Lung (tissue), 11 donors: ENCODE measurements at regions not wholly inside any gene's neighbourhood (a gene's known extent, or its start where the extent isn't known, plus 50 kb on each side); places are given as distances from the start of the nearest gene placed in this dataset.
"Not testable (repeated sequence)": the region's sequence is repeated elsewhere in the genome, so short reads cannot be mapped to it uniquely, and the experiment has no call there.

Source experiments
- ATAC-seq: fragments of 200-7000 bp; cut with Tn5 transposase; one replicate; pipeline ENCODE4 v1.9.1; 2020; ENCODE audit warnings: moderate number of reproducible peaks; ENCODE audit not compliant: insufficient read depth, low FRiP score
- DNase-seq, 3 donors: peaks; one replicate each; pipeline ENCODE4 v3.0.0-alpha.2; 2013 to 2017
- H3K27ac ChIP-seq, 2 donors: one replicate each; pipeline ENCODE4 v1.5.1; 2013; ENCODE audit warnings: mild to moderate bottlenecking in 2 of 2, moderate library complexity in 2 of 2, control low read depth in 1 of 2, inconsistent platforms in 1 of 2, low read depth in 1 of 2, low read length in 1 of 2
- H3K27me3 ChIP-seq, 3 donors: one replicate each; pipeline ENCODE4 v1.5.1; 2013; ENCODE audit warnings: low read length in 2 of 3; ENCODE audit not compliant: control insufficient read depth in 3 of 3, insufficient read depth in 3 of 3
- H3K36me3 ChIP-seq, 4 donors: one replicate each; pipeline ENCODE4 v1.5.1; 2013; ENCODE audit warnings: low read length in 4 of 4, mild to moderate bottlenecking in 1 of 4, moderate library complexity in 1 of 4; ENCODE audit not compliant: control insufficient read depth in 4 of 4, insufficient read depth in 4 of 4
- H3K4me1 ChIP-seq, 5 donors: one replicate each; pipeline ENCODE4 v1.5.1; 2013; ENCODE audit warnings: low read length in 5 of 5, mild to moderate bottlenecking in 2 of 5, moderate library complexity in 1 of 5; ENCODE audit not compliant: control insufficient read depth in 5 of 5, insufficient read depth in 5 of 5
- H3K4me3 ChIP-seq: one replicate; pipeline ENCODE4 v1.5.1; 2013; ENCODE audit warnings: mild to moderate bottlenecking, control low read depth, moderate library complexity
- H3K9ac ChIP-seq, 2 donors: one replicate each; pipeline ENCODE4 v1.5.1; 2013; ENCODE audit warnings: low read length in 2 of 2, control low read depth in 1 of 2; ENCODE audit not compliant: insufficient read depth in 1 of 2
- H3K9me3 ChIP-seq, 4 donors: one replicate each; pipeline ENCODE4 v1.5.1; 2013; ENCODE audit warnings: low read length in 3 of 4, mild to moderate bottlenecking in 1 of 4, moderate library complexity in 1 of 4; ENCODE audit not compliant: control insufficient read depth in 4 of 4, insufficient read depth in 3 of 4
- WGBS, 2 donors: extraction: QIAGEN DNeasy Blood & Tissue Kit; methylation state at CpG; one replicate each; pipeline ENCODE4 v1.1.7; 2013; 5-methylcytosine and 5-hydroxymethylcytosine counted together
- TF ChIP-seq, protein P1 (sequence below): IDR thresholded peaks from 2 replicates; pipeline ENCODE4 v1.5.1; 2012; ENCODE audit warnings: mild to moderate bottlenecking; ENCODE audit errors: control extremely low read depth, extremely low read depth
- donor health status: control.
- donor health status: control.
- donor health status: Bipolar disorder and iron deficiency.
- donor health status: healthy.
- donor health status: DM: yes; HTN: yes; CAD: no.

DNA sequence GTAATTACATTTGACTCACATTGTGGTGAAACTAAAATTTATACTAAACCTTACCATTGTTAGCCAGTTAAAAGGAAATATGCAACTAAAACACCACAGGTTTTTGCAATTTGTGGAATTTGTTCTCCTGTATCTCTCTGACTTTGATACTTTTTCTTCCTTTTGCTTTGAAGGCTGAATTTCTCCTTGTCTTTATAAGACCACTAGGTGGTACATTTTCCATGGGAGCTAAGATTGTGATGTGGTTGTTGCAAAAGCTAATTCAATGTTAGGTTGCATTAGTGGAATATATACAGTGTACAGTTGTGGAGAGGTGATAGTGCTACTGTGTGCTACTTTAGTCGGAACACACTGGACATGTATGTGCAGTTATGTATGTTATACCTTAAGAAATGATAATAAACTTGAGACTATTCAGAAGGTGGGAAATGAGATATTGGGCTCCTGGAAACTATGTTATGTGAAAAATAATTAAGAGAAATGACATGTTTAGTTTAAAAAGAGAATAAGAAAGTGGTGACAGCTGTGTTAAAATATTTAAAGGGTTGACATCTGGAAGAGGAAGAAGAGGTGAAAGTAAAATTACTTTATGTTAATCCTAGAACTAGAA, 70.3 kb downstream of the ARL9 start:
- TF ChIP-seq, protein P1, sequence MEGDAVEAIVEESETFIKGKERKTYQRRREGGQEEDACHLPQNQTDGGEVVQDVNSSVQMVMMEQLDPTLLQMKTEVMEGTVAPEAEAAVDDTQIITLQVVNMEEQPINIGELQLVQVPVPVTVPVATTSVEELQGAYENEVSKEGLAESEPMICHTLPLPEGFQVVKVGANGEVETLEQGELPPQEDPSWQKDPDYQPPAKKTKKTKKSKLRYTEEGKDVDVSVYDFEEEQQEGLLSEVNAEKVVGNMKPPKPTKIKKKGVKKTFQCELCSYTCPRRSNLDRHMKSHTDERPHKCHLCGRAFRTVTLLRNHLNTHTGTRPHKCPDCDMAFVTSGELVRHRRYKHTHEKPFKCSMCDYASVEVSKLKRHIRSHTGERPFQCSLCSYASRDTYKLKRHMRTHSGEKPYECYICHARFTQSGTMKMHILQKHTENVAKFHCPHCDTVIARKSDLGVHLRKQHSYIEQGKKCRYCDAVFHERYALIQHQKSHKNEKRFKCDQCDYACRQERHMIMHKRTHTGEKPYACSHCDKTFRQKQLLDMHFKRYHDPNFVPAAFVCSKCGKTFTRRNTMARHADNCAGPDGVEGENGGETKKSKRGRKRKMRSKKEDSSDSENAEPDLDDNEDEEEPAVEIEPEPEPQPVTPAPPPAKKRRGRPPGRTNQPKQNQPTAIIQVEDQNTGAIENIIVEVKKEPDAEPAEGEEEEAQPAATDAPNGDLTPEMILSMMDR: peak; percentile 22
- WGBS, 2 donors: 26 to 35% methylated on average over 1 of the region's 1 CpG
- no peak overlapping the region for H3K9ac ChIP-seq
- H3K27ac ChIP-seq: no peak overlapping the region
- no peak for ATAC-seq
- no peaks in the 10 kb centered on the region for H3K27me3 ChIP-seq
- DNase-seq: peak in 2 of 3 donors; percentile 52 to 65
- H3K4me3 ChIP-seq: no peak overlapping the region
- no peaks in the 10 kb centered on the region for H3K36me3 ChIP-seq
- no peaks in the 10 kb centered on the region for H3K9me3 ChIP-seq
- no peaks in the 10 kb centered on the region for H3K4me1 ChIP-seq

DNA sequence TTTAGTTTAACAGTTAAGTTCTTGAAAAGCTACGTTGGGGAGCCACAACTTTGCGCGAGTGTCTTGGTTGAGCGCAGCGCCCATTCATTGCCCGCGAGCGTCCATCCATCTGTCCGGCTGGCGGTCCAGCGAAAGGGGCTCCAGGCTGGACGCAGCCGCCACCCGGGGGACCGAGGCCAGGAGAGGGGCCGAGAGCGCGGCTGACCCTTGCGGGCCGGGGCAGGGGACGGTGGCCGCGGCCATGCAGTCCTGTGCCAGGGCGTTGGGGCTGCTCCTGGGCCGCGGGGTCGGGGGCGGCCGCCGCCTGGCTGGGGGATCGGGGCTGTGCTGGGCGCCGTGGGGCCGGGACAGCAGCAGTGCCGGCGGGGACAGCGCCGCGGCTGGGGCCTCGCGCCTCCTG, 86.8 kb downstream of the ARL9 start:
- H3K4me3 ChIP-seq, H3K4me1 ChIP-seq, ATAC-seq, DNase-seq, H3K27ac ChIP-seq, H3K27me3 ChIP-seq, H3K9me3 ChIP-seq, H3K36me3 ChIP-seq, H3K9ac ChIP-seq: not testable (repeated sequence)
- 47 to 76% methylated on average over 26 to 41 of the region's 41 CpGs for WGBS, 2 donors
